ENCODE measurements at regions not wholly inside any gene's neighbourhood (a gene's known extent, or its start where the extent isn't known, plus 50 kb on each side); places are given as distances from the start of the nearest gene placed in this dataset.

DNA sequence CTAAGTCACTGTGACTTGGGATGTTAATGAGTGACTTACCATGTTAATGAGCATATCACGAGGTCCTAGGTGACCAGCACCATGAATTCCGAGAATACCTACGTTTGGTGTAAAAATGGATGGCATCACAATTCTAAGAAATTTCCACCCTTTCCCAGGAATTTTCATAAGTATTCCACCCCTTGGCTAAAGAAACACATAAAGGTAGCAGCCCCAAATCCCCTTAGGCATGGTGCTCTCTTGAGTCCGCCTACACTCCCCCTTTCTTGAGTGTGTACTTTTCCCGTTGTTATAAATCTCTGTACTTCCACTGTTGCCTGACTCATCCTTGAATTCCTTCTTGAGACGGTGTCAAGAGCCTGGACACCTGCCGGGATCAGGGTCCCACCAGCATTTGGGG lies 504.0 kb upstream of the RBFOX1 start:
- intact Hi-C loops (cut with micrococcal nuclease; ENCODE audit: unreplicated experiment) = no loop called here
- Mint-ChIP-seq H3K27me3 (ENCODE audit: unreplicated experiment) (no peaks in the 10 kb centered on the region), H3K36me3 (ENCODE audit: insufficient read depth, unreplicated experiment) (no peaks in the 10 kb centered on the region), H3K9me3 (ENCODE audit: low read depth, unreplicated experiment) (peaks cover 19% of the 10 kb centered on the region), H3K4me3 (ENCODE audit: low read depth, unreplicated experiment) (no peak overlapping the region), H3K27ac (ENCODE audit: unreplicated experiment) (no peak overlapping the region), H3K4me1 (ENCODE audit: low read depth, unreplicated experiment) (no peaks in the 10 kb centered on the region)
- no peak for DNase-seq
- TF ChIP-seq CTCF (IDR thresholded peaks at IDR 0.05; ENCODE audit: unreplicated experiment) = no peak
- no TSS peak for BruUV-seq (replicated peaks)
- CTCF ChIA-PET = no interaction called here

- CTCF ChIA-PET = no interaction called here
- Mint-ChIP-seq H3K27ac (ENCODE audit: unreplicated experiment) (no peak overlapping the region), H3K36me3 (ENCODE audit: insufficient read depth, unreplicated experiment) (no peaks in the 10 kb centered on the region), H3K4me3 (ENCODE audit: low read depth, unreplicated experiment) (no peak overlapping the region), H3K27me3 (ENCODE audit: unreplicated experiment) (no peaks in the 10 kb centered on the region), H3K9me3 (ENCODE audit: low read depth, unreplicated experiment) (peaks cover 20% of the 10 kb centered on the region), H3K4me1 (ENCODE audit: low read depth, unreplicated experiment) (no peaks in the 10 kb centered on the region)
- no peak for DNase-seq
- no peak for TF ChIP-seq CTCF (IDR thresholded peaks at IDR 0.05; ENCODE audit: unreplicated experiment)
- BruUV-seq (replicated peaks) = no TSS peak
- intact Hi-C loops (cut with micrococcal nuclease; ENCODE audit: unreplicated experiment) = no loop called here
These were observed 504.7 kb upstream of the RBFOX1 start for GRCh38 chr16:6827931-6828330.

- CTCF ChIA-PET = no interaction called here
- no TSS peak for BruUV-seq (replicated peaks)
- H3K27ac Mint-ChIP-seq (ENCODE audit: unreplicated experiment) = no peak overlapping the region
- no peak for TF ChIP-seq CTCF (IDR thresholded peaks at IDR 0.05; ENCODE audit: unreplicated experiment)
- H3K27me3 Mint-ChIP-seq (ENCODE audit: unreplicated experiment) = no peaks in the 10 kb centered on the region
- H3K4me3 Mint-ChIP-seq (ENCODE audit: low read depth, unreplicated experiment) = no peak overlapping the region
- peaks cover 20% of the 10 kb centered on the region for H3K9me3 Mint-ChIP-seq (ENCODE audit: low read depth, unreplicated experiment)
- intact Hi-C loops (cut with micrococcal nuclease; ENCODE audit: unreplicated experiment) = no loop called here
- no peaks in the 10 kb centered on the region for H3K36me3 Mint-ChIP-seq (ENCODE audit: insufficient read depth, unreplicated experiment)
- DNase-seq = no peak
- H3K4me1 Mint-ChIP-seq (ENCODE audit: low read depth, unreplicated experiment) = no peaks in the 10 kb centered on the region
These were observed 505.4 kb upstream of the RBFOX1 start for GRCh38 chr16:6827267-6827666.

- Mint-ChIP-seq H3K36me3 (ENCODE audit: insufficient read depth, unreplicated experiment) (no peaks in the 10 kb centered on the region), H3K4me3 (ENCODE audit: low read depth, unreplicated experiment) (no peak overlapping the region), H3K9me3 (ENCODE audit: low read depth, unreplicated experiment) (peaks cover 27% of the 10 kb centered on the region), H3K4me1 (ENCODE audit: low read depth, unreplicated experiment) (no peaks in the 10 kb centered on the region), H3K27ac (ENCODE audit: unreplicated experiment) (no peak overlapping the region), H3K27me3 (ENCODE audit: unreplicated experiment) (no peaks in the 10 kb centered on the region)
- intact Hi-C loops (cut with micrococcal nuclease; ENCODE audit: unreplicated experiment) = no loop called here
- no TSS peak for BruUV-seq (replicated peaks)
- no peak for DNase-seq
- TF ChIP-seq CTCF (IDR thresholded peaks at IDR 0.05; ENCODE audit: unreplicated experiment) = no peak
- CTCF ChIA-PET = no interaction called here
These were observed 510.6 kb upstream of the RBFOX1 start for GRCh38 chr16:6822041-6822440.

DNA sequence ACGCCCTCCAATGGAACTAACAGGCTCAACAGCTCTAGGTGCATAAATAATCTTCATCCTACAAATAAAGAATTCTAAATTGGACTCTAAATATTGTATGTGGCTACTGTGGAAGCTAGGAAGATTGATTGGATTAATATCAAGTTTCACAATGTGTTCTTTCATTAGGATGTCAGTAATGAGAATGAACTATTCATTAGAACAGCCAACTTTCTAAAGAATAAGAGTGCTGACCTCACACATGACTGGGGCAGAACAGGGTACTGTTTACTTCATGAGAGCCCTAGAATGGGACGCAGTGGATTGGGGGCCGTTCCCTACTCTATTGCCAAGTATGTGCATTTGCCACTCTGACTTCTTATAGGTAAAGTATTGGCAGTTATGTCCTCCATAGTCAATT lies 528.2 kb upstream of the RBFOX1 start:
- no peaks in the 10 kb centered on the region for H3K27me3 Mint-ChIP-seq (ENCODE audit: unreplicated experiment)
- intact Hi-C loops (cut with micrococcal nuclease; ENCODE audit: unreplicated experiment) = no loop called here
- no peak for DNase-seq
- no peaks in the 10 kb centered on the region for H3K4me1 Mint-ChIP-seq (ENCODE audit: low read depth, unreplicated experiment)
- no peak overlapping the region for H3K27ac Mint-ChIP-seq (ENCODE audit: unreplicated experiment)
- no peaks in the 10 kb centered on the region for H3K36me3 Mint-ChIP-seq (ENCODE audit: insufficient read depth, unreplicated experiment)
- no peak overlapping the region for H3K4me3 Mint-ChIP-seq (ENCODE audit: low read depth, unreplicated experiment)
- TF ChIP-seq CTCF (IDR thresholded peaks at IDR 0.05; ENCODE audit: unreplicated experiment) = no peak
- H3K9me3 Mint-ChIP-seq (ENCODE audit: low read depth, unreplicated experiment) = peaks cover 19% of the 10 kb centered on the region
- CTCF ChIA-PET = no interaction called here
- no TSS peak for BruUV-seq (replicated peaks)

Measured in Calu3 (cell line).